SHP77 (cell line): ENCODE measurements at regions not wholly inside any gene's neighbourhood (a gene's known extent, or its start where the extent isn't known, plus 50 kb on each side); places are given as distances from the start of the nearest gene placed in this dataset.

Experiments used
- DNase-seq, 2 experiments: peaks; one replicate each; lab custom pipeline; 2025; lab: John Stamatoyannopoulos, UW

DNA sequence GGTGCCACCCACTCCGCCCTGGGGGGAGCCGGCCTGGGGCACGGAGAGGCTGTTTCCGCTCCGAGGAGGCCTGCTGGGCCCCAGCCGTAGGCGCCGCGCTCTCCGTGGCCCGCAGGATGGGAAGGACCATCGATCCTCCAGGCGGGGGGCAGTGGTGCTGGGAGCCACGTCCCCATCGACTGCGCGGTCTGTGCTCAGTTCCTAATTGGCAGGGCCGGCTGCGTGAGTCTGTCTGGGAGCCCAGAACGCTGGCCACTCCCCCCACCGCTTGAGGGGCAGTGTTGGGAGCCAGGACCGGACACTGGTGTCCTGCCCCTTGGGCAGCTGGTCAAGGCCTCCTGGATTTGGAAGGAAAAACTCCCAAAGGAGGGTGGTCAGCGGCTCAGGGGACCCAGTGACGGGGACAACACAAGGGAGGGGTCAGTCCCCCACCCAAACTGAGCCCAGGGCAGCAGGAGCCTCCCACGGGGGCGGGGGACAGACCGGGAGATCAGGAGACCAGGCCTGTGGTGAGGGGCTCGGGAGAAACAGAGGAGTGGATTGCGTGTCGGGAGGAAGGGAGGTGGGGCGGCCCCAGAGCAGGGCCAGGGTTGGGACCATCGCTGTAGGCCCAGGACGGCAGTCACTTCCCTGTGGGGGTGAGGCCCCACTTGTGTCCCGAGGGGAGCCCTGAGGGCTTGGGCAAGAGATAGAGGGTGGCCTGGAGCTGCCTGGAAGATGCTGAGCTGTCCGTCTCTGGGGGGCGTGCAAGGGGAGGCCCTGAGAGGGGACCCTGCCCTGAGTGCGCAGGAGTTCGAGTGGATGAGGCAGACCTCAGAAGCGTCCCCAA is 89.0 kb downstream of the UNCX start:
- DNase-seq: no peak

GRCh38 chr7:1322240-1323110 is 89.8 kb downstream of the UNCX start:
- DNase-seq: no peak

- no peak for DNase-seq
Observed at GRCh38 chr7:1323178-1324027, 90.7 kb downstream of the UNCX start.

DNA sequence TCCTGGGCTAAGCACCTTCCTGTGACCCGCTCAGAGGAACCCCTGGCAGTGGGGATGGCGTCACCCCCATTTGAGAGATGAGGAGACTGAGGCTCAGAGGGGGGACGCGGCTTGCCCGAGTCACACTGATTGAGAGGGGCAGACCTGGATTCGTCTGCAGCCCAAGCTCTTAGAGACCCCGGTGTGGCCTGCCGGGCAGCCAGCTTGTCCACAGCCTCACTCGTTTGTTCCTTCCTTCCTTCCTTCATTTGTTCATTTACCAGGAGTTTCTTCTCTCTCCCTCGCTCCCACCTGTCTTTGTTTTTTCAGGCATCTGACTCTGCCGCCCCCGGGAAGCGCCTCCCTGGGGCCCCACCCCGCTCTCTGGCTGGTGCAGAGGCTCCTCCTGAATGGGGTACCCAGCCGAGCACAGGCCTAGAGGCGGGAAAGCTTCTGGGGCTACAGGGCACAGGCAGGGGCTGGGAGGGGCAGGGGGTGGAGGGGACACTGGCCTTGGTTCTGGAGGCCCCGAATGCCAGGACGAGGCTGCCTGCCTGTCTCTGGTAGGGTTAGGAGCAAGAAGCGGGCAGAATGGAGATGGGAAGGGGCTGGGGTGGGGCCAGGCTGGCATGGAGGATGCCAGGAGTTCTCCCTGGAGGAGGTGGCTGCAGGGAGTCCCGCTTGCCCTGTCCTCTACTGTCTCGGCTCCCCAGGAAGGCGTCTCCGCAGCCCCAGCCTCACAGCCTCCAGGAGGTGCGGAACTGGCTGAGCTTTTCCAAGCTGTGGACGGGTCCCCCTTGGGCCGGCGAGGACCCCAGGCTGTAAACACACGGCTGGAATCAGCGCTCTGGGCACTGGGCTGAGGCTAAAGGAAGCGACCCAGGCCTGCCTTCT is 91.6 kb downstream of the UNCX start:
- no peak for DNase-seq

GRCh38 chr7:1325246-1325645 is 92.6 kb downstream of the UNCX start:
- DNase-seq: no peak

- DNase-seq: no peak
Observed at GRCh38 chr7:1325646-1326510, 93.2 kb downstream of the UNCX start.

- no peak for DNase-seq
Observed at GRCh38 chr7:1326511-1326785, 93.8 kb downstream of the UNCX start.

DNA sequence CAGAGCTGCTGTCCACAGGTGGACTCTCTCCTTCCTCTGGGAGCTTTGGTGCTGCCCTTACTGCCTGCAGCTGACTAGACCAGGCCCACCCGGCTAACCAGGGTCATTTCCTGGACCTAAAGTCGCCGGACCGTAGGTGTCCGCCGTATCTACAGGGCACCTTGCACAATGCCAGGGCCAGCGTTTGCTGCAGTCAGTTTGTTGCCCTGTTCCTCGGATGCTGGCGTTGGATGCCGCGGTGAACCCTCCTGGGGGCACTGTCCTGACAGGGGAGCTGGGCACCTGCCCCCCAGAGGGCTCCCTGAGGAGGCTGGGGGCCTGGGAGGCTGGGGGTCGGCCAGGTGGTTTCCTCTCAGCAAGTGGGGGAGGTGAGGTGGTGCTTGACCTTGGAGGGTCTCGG is 96.6 kb downstream of the UNCX start:
- DNase-seq: no peak

DNA sequence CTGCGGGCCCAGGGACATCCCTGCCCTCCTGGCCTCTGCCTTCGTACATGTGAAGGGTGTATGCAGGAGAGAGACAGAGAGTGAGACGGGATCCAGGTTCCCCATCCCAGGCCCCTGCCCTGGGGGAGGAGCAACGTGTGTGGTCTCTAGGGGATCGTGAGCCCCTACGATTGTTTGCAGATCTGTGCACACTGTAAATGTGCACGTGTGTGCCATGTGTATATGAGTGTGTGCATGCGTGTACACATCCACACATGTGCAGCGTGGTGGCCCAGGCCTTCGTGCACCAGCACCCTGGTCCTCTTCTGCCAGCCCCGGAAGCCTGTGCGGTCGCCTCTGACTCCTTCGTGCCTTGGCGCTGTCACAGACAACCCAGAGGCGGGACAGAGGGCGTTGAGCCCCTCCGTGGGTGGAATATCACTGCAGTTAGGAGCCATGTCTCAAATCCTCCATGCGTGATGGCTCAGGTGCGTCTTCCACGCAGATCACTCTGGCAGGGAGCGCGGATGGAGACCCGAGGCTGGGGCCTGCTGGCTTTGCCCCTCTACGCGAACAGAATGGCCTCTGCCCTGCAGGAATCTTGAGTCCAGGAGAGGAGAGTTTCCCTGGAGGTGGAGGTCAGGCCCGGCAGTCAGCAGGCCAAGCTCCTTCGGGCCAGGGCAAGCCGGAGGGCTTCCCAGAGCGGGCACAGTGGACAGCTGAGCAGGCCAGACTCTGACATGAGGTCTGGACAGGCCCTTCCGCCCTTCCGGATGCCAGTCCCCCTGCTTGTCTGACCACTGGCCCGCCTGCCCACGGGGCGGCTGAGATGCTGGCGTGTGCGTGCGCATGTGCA is 97.5 kb downstream of the UNCX start:
- no peak for DNase-seq

DNA sequence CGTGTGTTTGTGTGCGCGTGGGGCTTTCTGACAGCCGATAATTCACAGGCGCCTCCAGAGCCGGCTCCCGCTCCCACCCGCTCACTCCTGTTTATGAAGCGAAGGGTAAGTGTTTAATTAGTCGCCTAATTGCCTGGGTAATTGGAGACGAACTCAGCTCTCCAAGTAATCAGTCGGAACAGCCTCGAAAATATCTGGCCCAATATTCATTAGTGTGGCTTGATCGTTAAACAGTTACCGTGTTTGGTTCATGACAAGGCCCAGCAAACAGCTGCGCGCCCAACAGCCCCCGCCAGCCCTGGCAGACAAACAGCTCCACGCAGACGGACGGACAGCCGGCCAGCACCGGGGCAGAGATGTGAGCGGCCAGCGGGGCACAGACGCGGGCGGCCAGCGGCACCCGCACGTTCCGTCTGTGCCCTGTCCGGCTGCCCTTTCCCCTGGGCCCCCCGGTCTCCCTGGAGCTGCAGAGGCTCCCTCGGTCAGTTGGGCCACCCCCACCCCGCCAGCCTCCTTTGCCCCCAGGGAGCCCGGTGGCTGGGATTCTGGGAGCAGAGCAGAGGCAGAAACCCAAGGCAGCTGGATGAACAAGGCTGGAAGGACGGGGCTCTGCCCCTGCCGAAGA is 98.2 kb downstream of the UNCX start:
- DNase-seq: no peak

GRCh38 chr7:1331561-1332467 is 99.1 kb downstream of the UNCX start:
- no peak for DNase-seq

GRCh38 chr7:1336509-1336908 is 103.8 kb downstream of the UNCX start:
- DNase-seq: no peak

GRCh38 chr7:1339611-1340010 is 106.9 kb downstream of the UNCX start:
- DNase-seq: no peak

DNA sequence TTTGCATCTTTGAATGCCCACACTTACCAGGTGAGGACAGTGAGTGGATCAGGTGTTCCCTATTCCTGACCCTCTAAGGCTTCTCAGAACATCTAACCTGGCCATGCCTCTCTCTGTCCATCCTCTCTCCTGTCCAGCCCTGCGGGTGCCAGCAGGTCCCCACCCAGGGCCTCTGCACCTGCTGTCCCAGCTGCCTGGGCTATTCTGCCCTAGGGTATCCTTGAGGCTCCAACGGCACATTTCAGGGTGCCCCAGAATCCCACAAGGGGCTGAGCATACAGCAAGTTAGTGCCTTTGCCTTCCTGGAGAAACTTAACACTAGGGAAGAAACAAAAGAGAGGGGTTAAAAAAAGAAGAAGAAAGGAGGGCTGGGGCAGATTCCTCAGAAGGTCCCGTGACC is 107.4 kb downstream of the UNCX start:
- no peak for DNase-seq

DNA sequence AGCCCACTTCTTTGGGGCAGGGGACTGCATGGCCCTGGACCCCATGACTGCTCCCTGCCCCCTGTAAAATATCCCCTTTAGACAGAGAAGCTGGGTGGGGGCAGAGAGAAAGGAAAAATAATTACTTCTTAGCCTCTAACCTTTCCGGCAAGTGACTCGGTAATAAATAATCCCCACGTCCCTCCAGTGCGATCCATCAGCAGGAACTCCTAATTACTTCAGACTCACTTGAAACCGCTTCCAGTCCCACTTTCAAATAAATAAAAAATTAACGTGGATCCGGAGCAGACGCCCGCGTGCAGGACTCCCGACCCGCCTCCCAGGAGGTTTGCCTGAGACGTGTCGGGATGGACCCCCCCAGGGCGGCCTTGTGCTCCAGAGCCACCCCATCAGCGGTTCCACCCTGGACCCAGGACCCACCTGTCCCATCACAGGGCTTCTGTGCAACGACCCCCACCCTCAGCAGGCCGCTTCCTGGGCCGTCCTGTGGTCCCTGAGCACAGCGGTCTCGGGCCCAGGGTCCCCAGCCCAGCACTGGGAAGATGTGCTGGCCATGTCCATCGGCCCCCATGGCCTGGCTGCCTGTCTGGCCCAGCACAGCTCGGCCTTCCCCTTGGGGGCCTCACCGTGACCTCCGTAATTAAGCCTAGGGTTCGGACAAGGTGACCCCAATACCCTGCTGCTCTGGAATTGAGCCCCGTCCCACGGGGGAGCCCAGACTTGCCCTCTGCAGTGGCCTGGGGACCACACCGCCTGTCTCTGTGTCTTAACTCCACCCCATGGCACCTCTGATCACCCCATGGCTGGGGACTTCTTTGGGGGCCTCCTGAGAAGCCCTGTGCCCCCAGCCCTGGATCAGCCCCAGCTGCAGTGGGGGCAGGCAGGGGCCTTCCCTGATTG is 108.0 kb downstream of the UNCX start:
- DNase-seq: no peak

- no peak for DNase-seq
Observed at GRCh38 chr7:1341361-1342089, 108.9 kb downstream of the UNCX start.
